ENCODE measurements at regions not wholly inside any gene's neighbourhood (a gene's known extent, or its start where the extent isn't known, plus 50 kb on each side); places are given as distances from the start of the nearest gene placed in this dataset.

DNA sequence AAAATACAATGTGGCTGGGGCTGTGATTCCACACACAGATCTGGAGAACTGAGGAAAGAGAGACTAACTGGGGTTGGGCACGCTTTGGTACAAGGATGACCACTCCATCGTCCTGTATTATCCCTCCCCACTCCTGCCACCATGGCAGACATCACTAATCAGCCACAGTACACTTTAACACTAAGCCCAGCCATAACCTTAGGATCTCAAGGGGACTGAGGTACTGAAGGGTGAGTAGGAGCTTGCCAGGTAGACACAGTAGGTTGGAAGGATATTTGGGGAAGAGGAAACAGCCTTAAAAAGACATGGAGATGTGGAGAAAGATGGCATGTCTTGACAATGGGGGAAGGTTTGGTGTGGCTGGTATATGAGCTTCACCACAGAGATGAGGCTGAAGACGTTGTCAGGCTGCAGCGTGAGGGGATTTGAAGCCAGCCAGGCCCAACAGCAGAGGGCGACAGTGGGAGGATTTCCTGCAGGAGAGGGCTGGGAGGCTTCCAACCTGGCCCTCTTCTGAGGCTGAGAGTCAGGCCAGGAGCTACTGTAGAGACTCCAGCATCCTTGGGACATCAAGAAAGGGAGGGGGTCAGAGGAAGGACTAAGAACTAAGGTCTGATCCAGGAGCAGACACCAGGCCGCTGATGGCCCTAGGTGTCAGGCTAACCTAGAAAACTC lies 58.6 kb upstream of the COL13A1 start:
- no peak for DNase-seq
- H3K36me3 Mint-ChIP-seq: no peaks in the 10 kb centered on the region
- ATAC-seq (replicated peaks in 1 of 4): no peak

GRCh38 chr10:69744971-69745370 lies 56.7 kb upstream of the COL13A1 start:
- Histone ChIP-seq H3K9me3 (no peaks in the 10 kb centered on the region), H3K27me3 (replicated peaks in 1 of 2; ENCODE audit: control insufficient read depth in 2 of 2, extremely low read depth in 1 of 2, insufficient read depth in 2 of 2, low read length in 1 of 2) (peaks cover 0 to 32% of the 10 kb centered on the region in 2 experiments), H3K4me1 (ENCODE audit: control insufficient read depth in 1 of 2, extremely low read depth in 1 of 2, insufficient read depth in 2 of 2, low read length in 2 of 2) (no peaks in the 10 kb centered on the region), H3K36me3 (ENCODE audit: control insufficient read depth in 2 of 2, extremely low read depth in 1 of 2, insufficient read depth in 1 of 2, low read length in 1 of 2) (no peaks in the 10 kb centered on the region), H3K4me3 (ENCODE audit: control insufficient read depth in 1 of 2, extremely low read depth in 1 of 2, low read length in 1 of 2) (no peak overlapping the region), H3K27ac (ENCODE audit: low read length) (no peak overlapping the region)
- no peak for ATAC-seq (replicated peaks in 1 of 4)
- ChIA-PET CTCF (no interaction called here), POLR2A (no interaction called here)
- H3K36me3 Mint-ChIP-seq: no peaks in the 10 kb centered on the region
- H3K4me3 Mint-ChIP-seq: no peak overlapping the region
- no peak for DNase-seq
- no peak overlapping the region for H3K27ac Mint-ChIP-seq
- peaks cover 11 to 28% of the 10 kb centered on the region in 2 donors for H3K27me3 Mint-ChIP-seq
- H3K4me1 Mint-ChIP-seq: no peaks in the 10 kb centered on the region
- no peaks in the 10 kb centered on the region for H3K9me3 Mint-ChIP-seq
- 85% methylated on average over 3 of the region's 4 CpGs for WGBS (ENCODE audit: insufficient coverage)

More for the DNA sequence above, 58.6 kb upstream of the COL13A1 start:
- Histone ChIP-seq H3K4me1 (ENCODE audit: control insufficient read depth in 1 of 2, extremely low read depth in 1 of 2, insufficient read depth in 2 of 2, low read length in 2 of 2) (no peaks in the 10 kb centered on the region), H3K27me3 (replicated peaks in 1 of 2; ENCODE audit: control insufficient read depth in 2 of 2, extremely low read depth in 1 of 2, insufficient read depth in 2 of 2, low read length in 1 of 2) (peaks cover 0 to 22% of the 10 kb centered on the region in 2 experiments), H3K27ac (ENCODE audit: low read length) (no peak overlapping the region), H3K9me3 (no peaks in the 10 kb centered on the region), H3K4me3 (ENCODE audit: control insufficient read depth in 1 of 2, extremely low read depth in 1 of 2, low read length in 1 of 2) (no peak overlapping the region), H3K36me3 (ENCODE audit: control insufficient read depth in 2 of 2, extremely low read depth in 1 of 2, insufficient read depth in 1 of 2, low read length in 1 of 2) (no peaks in the 10 kb centered on the region)
- ChIA-PET POLR2A (no interaction called here), CTCF (no interaction called here)
- Mint-ChIP-seq H3K4me1 (no peaks in the 10 kb centered on the region), H3K27me3 (peaks cover 8 to 16% of the 10 kb centered on the region in 2 donors), H3K4me3 (no peak overlapping the region), H3K27ac (no peak overlapping the region), H3K9me3 (no peaks in the 10 kb centered on the region)
- 56% methylated on average over 4 of the region's 6 CpGs for WGBS (ENCODE audit: insufficient coverage)

GRCh38 chr10:69745698-69746097 lies 56.0 kb upstream of the COL13A1 start:
- no peaks in the 10 kb centered on the region for H3K9me3 ChIP-seq
- H3K27ac Mint-ChIP-seq: no peak overlapping the region
- H3K27ac ChIP-seq (ENCODE audit: low read length): no peak overlapping the region
- H3K4me3 Mint-ChIP-seq: no peak overlapping the region
- ChIA-PET CTCF (no interaction called here), POLR2A (no interaction called here)
- no peaks in the 10 kb centered on the region for H3K36me3 Mint-ChIP-seq
- peaks cover 0 to 33% of the 10 kb centered on the region in 2 experiments for H3K27me3 ChIP-seq (replicated peaks in 1 of 2; ENCODE audit: control insufficient read depth in 2 of 2, extremely low read depth in 1 of 2, insufficient read depth in 2 of 2, low read length in 1 of 2)
- no peak for ATAC-seq (replicated peaks in 1 of 4)
- WGBS (ENCODE audit: insufficient coverage): no CpG with 5 or more reads among the region's 2 CpGs
- no peaks in the 10 kb centered on the region for H3K4me1 Mint-ChIP-seq
- no peaks in the 10 kb centered on the region for H3K9me3 Mint-ChIP-seq
- peaks cover 14 to 33% of the 10 kb centered on the region in 2 donors for H3K27me3 Mint-ChIP-seq
- no peak overlapping the region for H3K4me3 ChIP-seq (ENCODE audit: control insufficient read depth in 1 of 2, extremely low read depth in 1 of 2, low read length in 1 of 2)
- DNase-seq: no peak
- H3K4me1 ChIP-seq (ENCODE audit: control insufficient read depth in 1 of 2, extremely low read depth in 1 of 2, insufficient read depth in 2 of 2, low read length in 2 of 2): no peaks in the 10 kb centered on the region
- H3K36me3 ChIP-seq (ENCODE audit: control insufficient read depth in 2 of 2, extremely low read depth in 1 of 2, insufficient read depth in 1 of 2, low read length in 1 of 2): no peaks in the 10 kb centered on the region

GRCh38 chr10:69747179-69747578 lies 54.5 kb upstream of the COL13A1 start:
- DNase-seq (no peak), ATAC-seq (replicated peaks in 1 of 4) (no peak)
- Histone ChIP-seq H3K4me1 (ENCODE audit: control insufficient read depth in 1 of 2, extremely low read depth in 1 of 2, insufficient read depth in 2 of 2, low read length in 2 of 2) (no peaks in the 10 kb centered on the region), H3K36me3 (ENCODE audit: control insufficient read depth in 2 of 2, extremely low read depth in 1 of 2, insufficient read depth in 1 of 2, low read length in 1 of 2) (no peaks in the 10 kb centered on the region), H3K4me3 (ENCODE audit: control insufficient read depth in 1 of 2, extremely low read depth in 1 of 2, low read length in 1 of 2) (no peak overlapping the region), H3K27ac (ENCODE audit: low read length) (no peak overlapping the region), H3K27me3 (replicated peaks in 1 of 2; ENCODE audit: control insufficient read depth in 2 of 2, extremely low read depth in 1 of 2, insufficient read depth in 2 of 2, low read length in 1 of 2) (peaks cover 0 to 39% of the 10 kb centered on the region in 2 experiments), H3K9me3 (no peaks in the 10 kb centered on the region)
- ChIA-PET POLR2A (no interaction called here), CTCF (no interaction called here)
- Mint-ChIP-seq H3K4me1 (no peaks in the 10 kb centered on the region), H3K36me3 (no peaks in the 10 kb centered on the region), H3K27me3 (peaks cover 14 to 31% of the 10 kb centered on the region in 2 donors), H3K9me3 (no peaks in the 10 kb centered on the region), H3K4me3 (no peak overlapping the region), H3K27ac (no peak overlapping the region)
- 81% methylated on average over 4 of the region's 5 CpGs for WGBS (ENCODE audit: insufficient coverage)

GRCh38 chr10:69748621-69749020 lies 53.1 kb upstream of the COL13A1 start:
- Histone ChIP-seq H3K9me3 (no peaks in the 10 kb centered on the region), H3K4me1 (ENCODE audit: control insufficient read depth in 1 of 2, extremely low read depth in 1 of 2, insufficient read depth in 2 of 2, low read length in 2 of 2) (no peaks in the 10 kb centered on the region), H3K4me3 (ENCODE audit: control insufficient read depth in 1 of 2, extremely low read depth in 1 of 2, low read length in 1 of 2) (no peak overlapping the region), H3K27ac (ENCODE audit: low read length) (no peak overlapping the region), H3K36me3 (ENCODE audit: control insufficient read depth in 2 of 2, extremely low read depth in 1 of 2, insufficient read depth in 1 of 2, low read length in 1 of 2) (no peaks in the 10 kb centered on the region), H3K27me3 (replicated peaks in 1 of 2; ENCODE audit: control insufficient read depth in 2 of 2, extremely low read depth in 1 of 2, insufficient read depth in 2 of 2, low read length in 1 of 2) (peaks cover 0 to 39% of the 10 kb centered on the region in 2 experiments)
- no peaks in the 10 kb centered on the region for H3K4me1 Mint-ChIP-seq
- WGBS (ENCODE audit: insufficient coverage): 38% methylated on average over 1 of the region's 1 CpG
- H3K4me3 Mint-ChIP-seq: no peak overlapping the region
- no peak overlapping the region for H3K27ac Mint-ChIP-seq
- POLR2A ChIA-PET: no interaction called here
- no peaks in the 10 kb centered on the region for H3K9me3 Mint-ChIP-seq
- ATAC-seq (replicated peaks in 1 of 4) (no peak), DNase-seq (no peak)
- H3K36me3 Mint-ChIP-seq: no peaks in the 10 kb centered on the region
- CTCF ChIA-PET: no interaction called here
- H3K27me3 Mint-ChIP-seq: peaks cover 10 to 34% of the 10 kb centered on the region in 2 donors

GRCh38 chr10:69749178-69750010 lies 52.3 kb upstream of the COL13A1 start:
- H3K4me1 ChIP-seq (ENCODE audit: control insufficient read depth in 1 of 2, extremely low read depth in 1 of 2, insufficient read depth in 2 of 2, low read length in 2 of 2): no peaks in the 10 kb centered on the region
- H3K27ac ChIP-seq (ENCODE audit: low read length): no peak overlapping the region
- no peaks in the 10 kb centered on the region for H3K9me3 ChIP-seq
- DNase-seq: no peak
- Mint-ChIP-seq H3K4me1 (no peaks in the 10 kb centered on the region), H3K27me3 (peaks cover 10 to 34% of the 10 kb centered on the region in 2 donors), H3K36me3 (no peaks in the 10 kb centered on the region), H3K27ac (no peak overlapping the region), H3K9me3 (no peaks in the 10 kb centered on the region), H3K4me3 (no peak overlapping the region)
- CTCF ChIA-PET: no interaction called here
- WGBS (ENCODE audit: insufficient coverage): 41% methylated on average over 11 of the region's 17 CpGs
- peaks cover 0 to 34% of the 10 kb centered on the region in 2 experiments for H3K27me3 ChIP-seq (replicated peaks in 1 of 2; ENCODE audit: control insufficient read depth in 2 of 2, extremely low read depth in 1 of 2, insufficient read depth in 2 of 2, low read length in 1 of 2)
- no peak for ATAC-seq (replicated peaks in 1 of 4)
- no peak overlapping the region for H3K4me3 ChIP-seq (ENCODE audit: control insufficient read depth in 1 of 2, extremely low read depth in 1 of 2, low read length in 1 of 2)
- no peaks in the 10 kb centered on the region for H3K36me3 ChIP-seq (ENCODE audit: control insufficient read depth in 2 of 2, extremely low read depth in 1 of 2, insufficient read depth in 1 of 2, low read length in 1 of 2)
- POLR2A ChIA-PET: no interaction called here
